Panc1 (cell line): ENCODE measurements at regions not wholly inside any gene's neighbourhood (a gene's known extent, or its start where the extent isn't known, plus 50 kb on each side); places are given as distances from the start of the nearest gene placed in this dataset.
"Not testable (repeated sequence)": the region's sequence is repeated elsewhere in the genome, so short reads cannot be mapped to it uniquely, and the experiment has no call there.

Experiments used
- ATAC-seq: fragments of 200-7000 bp; cut with Tn5 transposase; 2 replicates; pipeline ENCODE4 v1.9.1; 2020; ENCODE audit warnings: mild to moderate bottlenecking, moderate library complexity
- BruUV-seq: library from RNA; stranded (reverse); fragments of 400-500 nt; replicated peaks from 2 replicates; lab custom pipeline; 2021; lab: Mats Ljungman, UMichigan
- CTCF ChIA-PET: fragments of 300-600 bp; sonication (Branson Sonifier 250); formaldehyde crosslinking; loops from one replicate; lab custom pipeline; 2022; ENCODE audit warnings: antibody characterized with exemption; lab: Charles Lee
- POLR2A ChIA-PET: fragments of 300-600 bp; sonication (Branson Sonifier 250); formaldehyde crosslinking; loops from one replicate; lab custom pipeline; 2022; ENCODE audit warnings: antibody characterized with exemption; lab: Charles Lee
- DNase-seq: peaks from one replicate; pipeline ENCODE4 v3.0.0-alpha.2; 2010; ENCODE audit warnings: low read depth, low spot score
- H3K27ac ChIP-seq: 2 replicates; pipeline ENCODE4 v1.5.1; 2011; ENCODE audit warnings: mild to moderate bottlenecking, low read length, inconsistent platforms
- H3K27me3 ChIP-seq: fragments of 200-500 bp; sonication (Bioruptor generic); 2 replicates; pipeline ENCODE4 v1.6.0; 2014; ENCODE audit warnings: low read length, inconsistent platforms; ENCODE audit not compliant: control insufficient read depth, insufficient read depth
- H3K36me3 ChIP-seq: fragments of 200-500 bp; sonication (Bioruptor generic); 2 replicates; pipeline ENCODE4 v1.5.1; 2014; ENCODE audit warnings: inconsistent platforms, mild to moderate bottlenecking, low read length, moderate library complexity; ENCODE audit not compliant: control insufficient read depth, insufficient read depth
- H3K4me1 ChIP-seq: 2 replicates; pipeline ENCODE4 v1.5.1; 2011; ENCODE audit warnings: inconsistent platforms, mild to moderate bottlenecking, low read length, moderate library complexity; ENCODE audit not compliant: control insufficient read depth, insufficient read depth
- H3K4me3 ChIP-seq, 2 experiments: 2 replicates each; pipeline ENCODE4 v1.5.1; 2011 to 2012; ENCODE audit warnings: low read depth in 2 of 2, low read length in 2 of 2, mild to moderate bottlenecking in 2 of 2, inconsistent platforms in 1 of 2, moderate library complexity in 1 of 2
- H3K9me3 ChIP-seq: fragments of 200-500 bp; sonication (Bioruptor generic); 2 replicates; pipeline ENCODE4 v1.5.1; 2014; ENCODE audit warnings: low read depth, mild to moderate bottlenecking, inconsistent platforms, low read length, moderate library complexity; ENCODE audit not compliant: control insufficient read depth, insufficient read depth
- POLR2AphosphoS5 ChIP-seq: IDR thresholded peaks from 2 replicates; pipeline ENCODE4 v1.6.1; 2012; ENCODE audit warnings: mild to moderate bottlenecking, low read depth, low read length, moderate library complexity
- SIN3A ChIP-seq: IDR thresholded peaks from 2 replicates; pipeline ENCODE4 v1.6.1; 2012; ENCODE audit warnings: low read depth, mild to moderate bottlenecking, low read length, moderate library complexity, borderline replicate concordance; ENCODE audit not compliant: insufficient read depth
- TCF7L2 ChIP-seq: IDR thresholded peaks from 2 replicates; pipeline ENCODE4 v1.6.1; 2011; ENCODE audit warnings: mild to moderate bottlenecking, low read depth, low read length, inconsistent platforms
- in situ Hi-C: cut with HindIII; loops from 2 replicates; pipeline ENCODE4 v1.10.0; 2016; ENCODE audit warnings: low sequenced_read_pairs, low pct_unique_long_range_greater_than_20kb
- intact Hi-C: fragments of 100-400 bp; cut with micrococcal nuclease; formaldehyde crosslinking; loops from one replicate; pipeline ENCODE4 v1.10.0; 2022; ENCODE audit not compliant: unreplicated experiment
- TF ChIP-seq, protein P1 (sequence below), 2 experiments: IDR thresholded peaks; 2 replicates each; pipeline ENCODE4 v1.6.1; 2011 to 2012; ENCODE audit warnings: low read depth in 2 of 2, control low read depth in 1 of 2, low read length in 1 of 2, mild to moderate bottlenecking in 1 of 2, moderate library complexity in 1 of 2; ENCODE audit not compliant: insufficient read depth in 1 of 2
- TF ChIP-seq, protein P2 (sequence below): fragments of 450-650 bp; IDR thresholded peaks from 2 replicates; pipeline ENCODE4 v1.5.1; 2017; ENCODE audit warnings: mild to moderate bottlenecking

DNA sequence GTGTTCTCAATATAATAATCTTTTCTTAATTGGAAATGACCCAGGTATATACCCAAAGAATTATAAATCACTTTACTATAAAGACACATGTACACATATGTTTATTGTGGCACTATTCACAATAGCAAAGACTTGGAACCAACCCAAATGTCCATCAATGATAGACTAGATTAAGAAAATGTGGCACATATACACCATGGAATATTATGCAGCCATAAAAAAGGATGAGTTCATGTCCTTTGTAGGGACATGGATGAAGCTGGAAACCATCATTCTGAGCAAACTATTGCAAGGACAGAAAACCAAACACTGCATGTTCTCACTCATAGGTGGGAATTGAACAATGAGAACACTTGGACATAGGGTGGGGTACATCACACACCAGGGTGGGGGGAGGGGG, 56.8 kb downstream of the SCGB2B2 start:
- DNase-seq, BruUV-seq, H3K4me1 ChIP-seq, POLR2A ChIA-PET, H3K4me3 ChIP-seq, H3K27ac ChIP-seq, H3K27me3 ChIP-seq, ATAC-seq, intact Hi-C loops, CTCF ChIA-PET, in situ Hi-C loops, H3K36me3 ChIP-seq: not testable (repeated sequence)
- H3K9me3 ChIP-seq: peaks cover 13% of the 10 kb centered on the region

DNA sequence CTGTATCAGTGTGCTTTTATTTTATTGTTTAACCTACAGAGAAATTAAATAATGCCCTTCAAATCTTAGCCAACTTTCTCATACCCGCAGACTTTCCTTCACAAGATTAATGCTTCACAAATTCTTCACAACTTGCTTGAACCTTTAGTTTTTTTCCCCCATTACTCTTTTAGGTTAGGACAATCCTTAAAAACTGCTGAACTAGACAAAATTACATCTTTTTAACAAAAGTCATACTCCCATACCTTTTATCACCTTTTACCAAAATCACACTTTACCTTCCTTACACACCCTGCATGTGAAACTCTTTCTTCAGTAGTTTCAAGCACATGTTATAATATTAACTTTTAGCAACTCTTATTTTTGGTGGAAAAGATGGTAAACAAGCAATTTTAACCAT, 58.5 kb downstream of the SCGB2B2 start:
- no peaks in the 10 kb centered on the region for H3K4me1 ChIP-seq
- no peak overlapping the region for H3K27ac ChIP-seq
- in situ Hi-C loops: no loop called here
- H3K27me3 ChIP-seq: no peaks in the 10 kb centered on the region
- DNase-seq: no peak
- POLR2A ChIA-PET: no interaction called here
- CTCF ChIA-PET: no interaction called here
- intact Hi-C loops: no loop called here
- no peak overlapping the region for H3K4me3 ChIP-seq
- TF ChIP-seq POLR2AphosphoS5 (no peak), SIN3A (no peak), TCF7L2 (no peak)
- TF ChIP-seq, protein P1, sequence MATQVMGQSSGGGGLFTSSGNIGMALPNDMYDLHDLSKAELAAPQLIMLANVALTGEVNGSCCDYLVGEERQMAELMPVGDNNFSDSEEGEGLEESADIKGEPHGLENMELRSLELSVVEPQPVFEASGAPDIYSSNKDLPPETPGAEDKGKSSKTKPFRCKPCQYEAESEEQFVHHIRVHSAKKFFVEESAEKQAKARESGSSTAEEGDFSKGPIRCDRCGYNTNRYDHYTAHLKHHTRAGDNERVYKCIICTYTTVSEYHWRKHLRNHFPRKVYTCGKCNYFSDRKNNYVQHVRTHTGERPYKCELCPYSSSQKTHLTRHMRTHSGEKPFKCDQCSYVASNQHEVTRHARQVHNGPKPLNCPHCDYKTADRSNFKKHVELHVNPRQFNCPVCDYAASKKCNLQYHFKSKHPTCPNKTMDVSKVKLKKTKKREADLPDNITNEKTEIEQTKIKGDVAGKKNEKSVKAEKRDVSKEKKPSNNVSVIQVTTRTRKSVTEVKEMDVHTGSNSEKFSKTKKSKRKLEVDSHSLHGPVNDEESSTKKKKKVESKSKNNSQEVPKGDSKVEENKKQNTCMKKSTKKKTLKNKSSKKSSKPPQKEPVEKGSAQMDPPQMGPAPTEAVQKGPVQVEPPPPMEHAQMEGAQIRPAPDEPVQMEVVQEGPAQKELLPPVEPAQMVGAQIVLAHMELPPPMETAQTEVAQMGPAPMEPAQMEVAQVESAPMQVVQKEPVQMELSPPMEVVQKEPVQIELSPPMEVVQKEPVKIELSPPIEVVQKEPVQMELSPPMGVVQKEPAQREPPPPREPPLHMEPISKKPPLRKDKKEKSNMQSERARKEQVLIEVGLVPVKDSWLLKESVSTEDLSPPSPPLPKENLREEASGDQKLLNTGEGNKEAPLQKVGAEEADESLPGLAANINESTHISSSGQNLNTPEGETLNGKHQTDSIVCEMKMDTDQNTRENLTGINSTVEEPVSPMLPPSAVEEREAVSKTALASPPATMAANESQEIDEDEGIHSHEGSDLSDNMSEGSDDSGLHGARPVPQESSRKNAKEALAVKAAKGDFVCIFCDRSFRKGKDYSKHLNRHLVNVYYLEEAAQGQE (IDR thresholded peaks at IDR 0.05; ENCODE audit: insufficient read depth in 1 of 2, low read depth in 2 of 2, low read length in 1 of 2): no peak
- TF ChIP-seq, protein P2, sequence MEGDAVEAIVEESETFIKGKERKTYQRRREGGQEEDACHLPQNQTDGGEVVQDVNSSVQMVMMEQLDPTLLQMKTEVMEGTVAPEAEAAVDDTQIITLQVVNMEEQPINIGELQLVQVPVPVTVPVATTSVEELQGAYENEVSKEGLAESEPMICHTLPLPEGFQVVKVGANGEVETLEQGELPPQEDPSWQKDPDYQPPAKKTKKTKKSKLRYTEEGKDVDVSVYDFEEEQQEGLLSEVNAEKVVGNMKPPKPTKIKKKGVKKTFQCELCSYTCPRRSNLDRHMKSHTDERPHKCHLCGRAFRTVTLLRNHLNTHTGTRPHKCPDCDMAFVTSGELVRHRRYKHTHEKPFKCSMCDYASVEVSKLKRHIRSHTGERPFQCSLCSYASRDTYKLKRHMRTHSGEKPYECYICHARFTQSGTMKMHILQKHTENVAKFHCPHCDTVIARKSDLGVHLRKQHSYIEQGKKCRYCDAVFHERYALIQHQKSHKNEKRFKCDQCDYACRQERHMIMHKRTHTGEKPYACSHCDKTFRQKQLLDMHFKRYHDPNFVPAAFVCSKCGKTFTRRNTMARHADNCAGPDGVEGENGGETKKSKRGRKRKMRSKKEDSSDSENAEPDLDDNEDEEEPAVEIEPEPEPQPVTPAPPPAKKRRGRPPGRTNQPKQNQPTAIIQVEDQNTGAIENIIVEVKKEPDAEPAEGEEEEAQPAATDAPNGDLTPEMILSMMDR: no peak
- ATAC-seq: no peak
- H3K36me3 ChIP-seq: no peaks in the 10 kb centered on the region
- BruUV-seq: no TSS peak
- peaks cover 23% of the 10 kb centered on the region for H3K9me3 ChIP-seq

DNA sequence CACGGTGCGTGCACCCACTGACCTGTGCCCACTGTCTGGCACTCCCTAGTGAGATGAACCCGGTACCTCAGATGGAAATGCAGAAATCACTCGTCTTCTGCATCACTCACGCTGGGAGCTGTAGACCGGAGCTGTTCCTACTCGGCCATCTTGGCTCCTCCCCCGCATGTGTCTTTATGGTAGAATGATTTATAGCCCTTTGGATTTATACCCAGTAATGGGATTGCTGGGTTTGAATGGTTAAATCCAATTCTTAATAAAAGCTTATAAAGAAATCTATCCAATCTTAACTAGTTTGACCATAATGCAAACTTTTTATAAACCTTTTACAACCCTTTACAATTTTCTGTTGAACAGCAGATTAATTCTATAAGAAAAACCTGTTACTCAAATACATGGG, 59.0 kb downstream of the SCGB2B2 start:
- H3K27ac ChIP-seq, intact Hi-C loops, POLR2A ChIA-PET, H3K27me3 ChIP-seq, in situ Hi-C loops, BruUV-seq, DNase-seq, H3K4me1 ChIP-seq, CTCF ChIA-PET, H3K36me3 ChIP-seq, H3K4me3 ChIP-seq, ATAC-seq: not testable (repeated sequence)
- peaks cover 23% of the 10 kb centered on the region for H3K9me3 ChIP-seq
